SIG-M5 treated with dmso at 0.1 percent for 504 hours (cell line): ENCODE measurements at regions not wholly inside any gene's neighbourhood (a gene's known extent, or its start where the extent isn't known, plus 50 kb on each side); places are given as distances from the start of the nearest gene placed in this dataset.
A peak's percentile ranks its signal among the peaks of the same experiment; 100 is the strongest.

Experiments
- DNase-seq: peaks from one replicate; lab custom pipeline; 2025; ENCODE audit not compliant: unreplicated experiment; lab: John Stamatoyannopoulos, UW

GRCh38 chr3:132183811-132184210, 133.4 kb upstream of the ACP3 start:
- no peak for DNase-seq

DNA sequence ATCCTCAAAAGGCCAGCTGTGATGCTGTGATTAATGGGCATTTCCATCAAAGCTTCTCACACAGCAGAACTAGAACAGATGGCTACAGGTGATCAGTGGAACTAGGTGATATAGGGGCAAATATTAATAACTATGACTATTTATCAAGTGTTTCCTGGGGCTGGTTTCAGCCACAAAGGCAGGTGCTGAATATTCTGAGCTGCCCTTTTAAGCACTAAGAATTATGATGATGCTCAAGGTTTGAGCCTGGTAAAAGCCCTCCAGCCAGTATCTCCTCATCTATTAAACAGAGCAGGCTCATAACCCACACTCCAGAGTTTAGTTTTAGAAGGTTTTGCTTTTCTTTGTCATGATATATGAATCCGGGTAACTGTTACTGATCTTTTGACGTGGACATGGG, 129.5 kb upstream of the ACP3 start:
- no peak for DNase-seq

GRCh38 chr3:132189601-132190000, 127.6 kb upstream of the ACP3 start:
- no peak for DNase-seq

- no peak for DNase-seq
Measured at GRCh38 chr3:132196113-132196512, 121.1 kb upstream of the ACP3 start.

DNA sequence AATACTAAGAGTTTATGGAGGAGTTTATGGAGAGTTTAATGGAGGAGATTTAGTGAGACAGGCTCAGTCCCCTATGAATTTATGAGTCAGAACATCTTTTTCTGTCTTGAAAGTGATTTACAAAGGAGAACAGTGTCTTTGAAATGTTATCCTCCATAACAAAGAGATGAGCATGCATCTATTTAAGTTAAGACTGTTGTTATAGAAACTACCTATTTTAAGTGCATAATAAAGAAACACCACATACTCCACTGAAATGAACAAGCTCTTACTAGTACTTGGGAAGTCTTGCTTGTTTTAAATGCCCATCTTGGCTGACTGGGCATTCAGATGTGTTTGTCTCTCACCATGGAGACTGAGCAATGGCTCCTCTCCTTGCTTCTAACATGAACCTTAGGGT, 118.7 kb upstream of the ACP3 start:
- DNase-seq, result no peak

- DNase-seq, result no peak
Measured at GRCh38 chr3:132199451-132199850, 117.8 kb upstream of the ACP3 start.

DNA sequence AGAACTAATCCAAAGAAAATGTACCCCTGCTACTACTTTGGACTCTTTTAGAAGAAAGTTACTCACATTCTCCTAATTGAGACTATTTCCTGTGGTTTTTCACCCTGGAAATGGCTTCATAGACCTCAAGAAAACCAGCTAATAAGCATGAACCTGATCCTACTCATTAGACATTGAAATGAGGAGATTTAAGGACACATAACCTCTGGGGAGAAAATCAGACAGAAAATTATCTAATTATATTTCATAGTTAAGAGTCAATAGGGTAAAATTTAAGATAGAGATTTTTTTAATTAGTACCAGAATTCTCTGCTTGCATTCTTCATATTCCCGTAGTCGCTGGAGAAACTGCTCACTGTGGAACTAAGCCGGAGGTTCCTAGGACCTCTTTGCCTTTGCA, 114.6 kb upstream of the ACP3 start:
- no peak for DNase-seq

- DNase-seq, result no peak
Measured at GRCh38 chr3:132203889-132204596, 113.2 kb upstream of the ACP3 start.

DNA sequence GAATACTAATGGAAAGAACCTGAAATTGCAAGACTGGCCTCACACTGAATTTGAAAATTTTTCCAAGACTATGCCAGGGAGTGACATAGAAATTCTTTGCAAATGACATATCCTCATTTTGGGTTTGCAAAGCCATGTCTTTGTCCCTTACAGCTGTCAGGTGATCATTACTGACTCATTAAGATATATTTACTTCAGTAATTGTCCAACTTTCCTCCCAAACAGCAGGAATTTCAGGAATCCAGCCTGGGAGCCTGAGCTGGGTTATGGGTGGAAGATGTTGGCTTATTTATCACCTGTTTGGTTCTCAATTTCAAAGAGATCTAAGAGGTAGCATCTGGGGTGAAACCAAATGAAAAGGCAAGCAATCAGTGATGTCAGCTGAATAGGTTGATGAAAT, 111.6 kb upstream of the ACP3 start:
- DNase-seq, result no peak

GRCh38 chr3:132209855-132210254, 107.4 kb upstream of the ACP3 start:
- DNase-seq, result no peak

GRCh38 chr3:132210476-132211346, 106.5 kb upstream of the ACP3 start:
- peak; percentile 23 for DNase-seq

DNA sequence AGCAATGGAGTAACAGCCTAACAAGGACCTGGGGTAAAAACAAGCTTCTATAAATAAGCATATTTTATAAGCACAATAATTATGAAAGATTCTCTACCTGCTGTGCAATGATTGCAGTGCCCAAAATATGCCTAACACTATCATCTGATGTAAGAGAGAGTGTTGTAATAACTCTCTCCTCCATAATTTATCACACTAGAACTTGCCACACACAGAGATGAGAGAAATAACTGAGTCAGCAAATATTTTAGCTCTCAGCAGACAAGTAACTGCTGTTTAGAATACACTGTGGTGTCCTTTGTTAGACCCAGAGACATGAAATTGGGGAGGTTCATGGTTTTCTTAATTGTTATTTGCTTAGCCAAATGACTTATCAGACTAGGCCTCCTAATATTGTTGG, 105.3 kb upstream of the ACP3 start:
- peak; percentile 21 for DNase-seq

DNA sequence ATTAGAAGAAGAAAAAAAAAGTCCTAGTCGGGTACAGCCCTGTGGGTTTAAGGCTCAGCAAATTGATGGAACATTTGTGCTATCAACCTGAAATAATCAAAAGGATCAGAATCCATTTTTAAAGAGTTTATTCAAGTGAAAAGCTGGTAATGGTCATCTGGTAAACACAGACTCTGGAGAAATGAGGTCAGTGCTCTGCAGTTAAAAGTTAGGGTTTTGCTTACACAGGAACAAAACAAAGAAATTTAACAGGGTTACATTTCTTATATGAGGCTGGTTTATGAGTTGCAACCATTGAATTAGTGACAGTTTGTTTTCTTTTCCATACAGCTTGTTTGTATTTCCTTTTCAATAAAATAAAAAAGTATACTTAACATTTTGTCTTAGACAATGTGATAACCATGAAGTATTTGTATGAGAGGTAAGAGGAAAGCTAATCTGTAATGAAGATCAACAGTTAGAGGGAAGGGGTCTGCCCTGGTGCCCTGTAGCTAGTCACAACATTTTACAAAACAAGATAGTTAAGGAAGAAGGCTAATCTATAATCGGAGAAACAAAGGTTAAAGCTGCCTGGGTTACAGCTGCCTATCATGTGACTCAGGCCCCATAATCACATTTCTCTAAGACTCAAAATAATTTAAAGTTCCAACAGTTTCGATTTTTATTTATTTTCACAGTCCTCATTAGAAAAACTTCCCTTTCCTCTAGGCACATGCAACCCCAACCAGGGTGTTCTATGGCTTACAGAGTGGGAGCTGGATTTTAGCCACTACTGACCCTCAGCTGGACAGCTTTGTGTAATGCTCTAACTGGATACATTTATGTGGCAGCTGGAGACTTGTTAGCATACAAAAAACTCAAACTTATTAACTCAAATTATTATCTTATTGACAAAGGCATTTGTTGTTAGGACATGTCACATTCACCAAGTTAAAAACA, 98.1 kb upstream of the ACP3 start:
- DNase-seq, result no peak

DNA sequence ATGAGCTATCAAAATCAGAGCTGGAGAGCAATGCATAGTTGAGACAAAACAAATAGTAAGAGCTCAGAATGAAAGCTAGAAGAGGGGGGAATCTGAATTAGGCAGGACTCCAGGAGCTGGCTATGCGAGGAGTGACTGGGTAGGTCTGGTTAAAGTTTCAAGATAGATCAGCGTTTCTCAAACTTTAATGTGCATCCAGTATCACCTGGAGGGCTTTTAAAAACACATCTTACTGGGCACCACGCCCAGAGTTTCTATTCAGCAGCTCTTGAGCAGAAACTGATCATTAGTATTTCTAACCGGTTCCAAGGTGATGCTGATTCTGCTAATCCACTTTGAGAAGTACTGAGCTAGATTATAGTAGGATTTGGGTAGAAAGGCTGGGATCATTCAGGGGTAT, 96.2 kb upstream of the ACP3 start:
- no peak for DNase-seq

GRCh38 chr3:132222868-132223538, 94.2 kb upstream of the ACP3 start:
- DNase-seq, result no peak

- DNase-seq, result peak; percentile 18
Measured at GRCh38 chr3:132225664-132226063, 91.5 kb upstream of the ACP3 start.

DNA sequence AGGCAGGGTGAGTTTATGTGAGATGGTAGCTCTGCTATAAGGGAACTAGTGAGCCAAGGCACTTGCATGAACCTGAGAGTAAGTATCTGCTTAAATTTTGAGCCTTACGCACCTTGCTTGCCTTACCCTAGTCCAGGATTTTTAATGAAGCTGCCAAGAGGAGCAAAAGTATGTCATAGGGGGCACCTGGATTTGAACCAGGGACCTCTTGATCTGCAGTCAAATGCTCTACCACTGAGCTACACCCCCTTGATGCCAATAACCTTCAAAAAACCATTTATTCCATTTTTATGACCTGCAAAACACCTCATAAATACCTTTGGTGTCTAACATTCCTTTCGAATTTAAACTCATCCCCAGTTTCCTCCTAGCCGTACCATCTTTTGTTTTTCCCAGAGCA, 88.3 kb upstream of the ACP3 start:
- no peak for DNase-seq

DNA sequence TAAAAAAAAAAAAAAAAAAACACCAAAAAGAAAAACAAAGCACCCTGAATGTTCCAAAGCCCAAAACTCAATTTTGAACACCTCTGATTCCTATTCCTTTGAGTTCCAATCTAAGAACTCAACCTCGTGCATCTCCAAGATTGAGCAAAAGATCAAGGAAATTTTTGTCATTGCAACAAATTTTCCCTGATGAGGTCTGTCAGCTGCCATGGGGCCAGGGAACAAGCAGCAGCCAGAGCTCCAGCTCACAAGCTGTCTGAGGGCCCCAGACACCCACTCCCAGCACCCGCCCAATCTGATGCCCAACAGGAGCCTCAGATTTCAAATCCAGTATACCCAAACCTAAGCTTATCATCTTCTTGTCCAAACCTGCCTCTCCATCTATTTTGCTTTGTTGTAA, 87.6 kb upstream of the ACP3 start:
- no peak for DNase-seq

DNA sequence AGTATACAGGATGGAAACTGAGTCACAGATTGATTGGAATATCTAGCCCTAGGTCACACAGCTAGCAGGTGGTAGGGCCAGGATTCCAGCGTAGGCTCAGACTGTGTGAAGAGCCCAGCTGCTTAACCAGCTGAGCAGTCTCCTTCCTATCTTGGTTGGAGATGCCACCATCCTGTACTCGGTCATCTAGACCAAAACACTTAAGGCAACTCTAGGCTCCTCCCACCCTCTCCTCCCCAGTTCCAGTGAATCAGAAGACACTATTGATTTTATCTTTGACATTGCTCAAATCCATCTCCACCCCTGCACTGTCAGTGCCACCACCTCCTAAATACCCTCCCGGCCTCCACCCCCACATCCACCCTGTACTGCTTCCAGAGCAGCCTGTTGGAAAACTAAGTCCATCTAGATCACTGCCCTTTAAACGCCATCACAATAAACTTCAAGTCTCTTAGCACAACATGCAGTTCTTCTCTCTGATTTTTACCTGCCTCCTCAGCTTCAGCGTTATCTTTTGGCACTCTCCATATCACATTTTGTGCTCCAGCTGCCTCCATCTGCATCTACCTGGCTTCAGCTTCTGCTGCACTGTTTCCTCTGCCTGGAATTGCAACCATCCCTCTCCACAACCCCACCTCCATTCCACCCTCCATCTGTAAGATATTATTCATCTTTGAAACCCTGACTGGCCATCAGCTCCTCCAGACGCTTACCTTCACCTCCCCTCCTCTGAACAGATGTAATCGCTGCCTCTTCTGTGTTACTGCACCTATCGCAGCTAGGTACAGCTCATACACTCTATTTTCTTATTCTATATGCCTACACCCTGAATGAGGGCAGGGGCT, 86.8 kb upstream of the ACP3 start:
- DNase-seq, result no peak

DNA sequence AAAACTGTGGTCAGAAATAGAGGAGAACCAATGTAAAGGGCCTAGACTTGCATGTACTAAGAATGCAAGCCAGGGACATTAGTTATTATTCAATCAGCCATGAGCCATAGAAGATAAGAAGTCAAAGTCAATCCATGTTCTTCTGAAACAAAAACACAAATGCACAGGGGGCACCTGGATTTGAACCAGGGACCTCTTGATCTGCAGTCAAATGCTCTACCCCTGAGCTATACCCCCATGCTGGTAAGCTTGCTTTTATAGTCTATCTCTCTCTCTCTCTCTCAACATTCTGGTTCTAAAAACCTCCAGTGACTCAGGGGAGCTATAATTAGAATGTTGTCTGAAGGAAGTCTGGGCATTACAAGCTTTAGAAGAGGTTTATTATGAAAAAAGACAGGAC, 85.6 kb upstream of the ACP3 start:
- peak; percentile 25 for DNase-seq
